HG02623 (cell line): ENCODE measurements at regions not wholly inside any gene's neighbourhood (a gene's known extent, or its start where the extent isn't known, plus 50 kb on each side); places are given as distances from the start of the nearest gene placed in this dataset.

Experiments used
- ATAC-seq: cut with Tn5 transposase; IDR thresholded peaks from one replicate; pipeline ENCODE4 v1.9.1; 2021; ENCODE audit warnings: moderate library complexity; ENCODE audit not compliant: unreplicated experiment

DNA sequence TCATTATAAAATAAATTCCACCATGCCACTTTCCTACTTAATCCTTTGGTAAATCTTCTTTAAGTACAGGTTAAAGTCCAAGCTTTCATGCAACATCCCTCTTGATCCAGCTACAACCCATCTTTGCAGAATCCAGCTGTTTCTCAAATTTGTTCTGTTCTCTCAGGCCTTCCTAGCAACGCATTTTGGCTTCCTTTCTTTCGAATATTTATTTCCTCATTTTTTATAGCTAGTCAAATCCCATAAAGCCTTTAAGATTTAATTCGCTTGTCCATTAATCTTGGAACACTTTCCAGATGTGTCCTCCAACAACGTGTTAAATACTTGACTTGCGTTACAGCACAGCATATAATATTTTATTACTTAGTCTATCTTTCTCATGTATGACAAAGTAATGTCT is 600.1 kb upstream of the CHORDC1 start:
- no peak for ATAC-seq

DNA sequence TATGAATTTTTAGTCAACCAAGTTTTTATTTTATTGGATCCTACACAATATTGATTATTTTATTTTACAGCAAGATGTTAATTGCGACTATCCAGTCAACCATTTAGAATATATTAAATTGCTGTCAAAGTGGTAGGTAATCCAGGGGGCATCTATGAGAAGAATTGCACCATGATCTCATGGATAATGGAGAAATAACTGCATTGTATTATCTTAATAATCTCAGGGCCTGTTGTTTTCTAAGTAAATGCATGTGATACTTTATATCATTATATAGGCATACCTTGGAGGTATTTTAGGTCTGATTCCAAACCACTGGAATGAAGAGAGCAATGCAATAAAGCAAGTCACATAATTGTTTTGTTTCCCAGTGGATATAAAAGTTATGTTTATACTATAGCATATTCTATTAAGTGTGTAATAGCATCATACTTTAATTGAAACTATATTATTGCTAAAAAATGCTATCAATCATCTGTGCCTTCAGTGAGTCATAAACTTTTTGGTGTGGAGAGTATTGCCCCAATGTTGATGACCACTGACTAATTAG is 595.4 kb upstream of the CHORDC1 start:
- ATAC-seq, result no peak

DNA sequence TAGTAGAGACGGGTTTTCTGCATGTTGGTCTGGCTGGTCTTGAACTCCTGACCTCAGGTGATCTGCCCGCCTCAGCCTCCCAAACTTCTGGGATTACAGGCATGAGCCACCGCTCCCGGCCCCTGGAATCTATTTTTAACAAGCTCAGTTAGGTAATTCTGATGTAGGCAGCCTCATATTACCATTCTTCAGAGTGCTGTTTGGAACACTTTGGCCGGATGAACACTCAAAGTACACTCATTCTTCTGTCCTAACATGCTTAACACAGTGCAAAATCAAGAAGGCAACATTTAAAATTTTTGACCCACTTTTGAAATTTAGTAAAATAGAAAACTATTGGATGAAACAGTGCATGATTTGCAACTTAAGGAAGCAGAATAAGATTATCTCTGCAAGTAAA is 586.7 kb upstream of the CHORDC1 start:
- no peak for ATAC-seq

DNA sequence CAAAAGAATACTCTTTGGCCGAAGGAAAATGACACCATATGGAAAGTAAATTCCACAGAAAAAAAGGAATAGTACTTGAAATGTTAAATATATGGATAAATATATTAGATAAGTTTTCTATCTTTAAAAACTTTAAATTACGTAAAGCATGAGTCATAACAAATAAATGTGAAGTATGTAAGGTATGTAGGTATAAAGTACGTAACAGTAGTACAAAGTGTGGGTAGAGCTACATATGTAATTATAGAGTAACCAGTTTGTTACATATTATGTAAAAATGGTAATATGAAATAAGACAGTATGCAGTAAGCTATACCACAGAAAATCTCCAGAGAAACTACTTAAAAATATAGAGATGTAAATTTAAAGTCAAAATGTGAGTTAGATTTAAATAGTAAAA is 582.3 kb upstream of the CHORDC1 start:
- ATAC-seq, result no peak

DNA sequence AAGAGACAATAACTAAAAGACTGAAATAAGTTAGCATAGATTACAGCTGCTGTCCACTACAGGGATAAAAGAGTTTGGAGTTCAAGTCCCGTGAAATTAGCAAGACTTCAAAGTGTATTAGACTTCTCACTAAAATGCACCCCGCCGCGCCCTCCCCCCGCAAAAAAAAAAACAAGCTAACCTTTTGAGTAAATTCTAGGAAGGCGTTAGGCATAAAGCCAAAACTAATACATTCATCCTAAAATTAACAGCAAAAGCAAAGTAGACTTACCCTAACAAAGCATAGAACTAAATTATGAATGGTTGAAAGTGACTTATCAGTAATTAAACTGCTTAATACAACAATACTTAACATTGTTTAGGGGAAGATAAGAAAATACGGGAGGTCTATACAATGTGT is 581.0 kb upstream of the CHORDC1 start:
- no peak for ATAC-seq

DNA sequence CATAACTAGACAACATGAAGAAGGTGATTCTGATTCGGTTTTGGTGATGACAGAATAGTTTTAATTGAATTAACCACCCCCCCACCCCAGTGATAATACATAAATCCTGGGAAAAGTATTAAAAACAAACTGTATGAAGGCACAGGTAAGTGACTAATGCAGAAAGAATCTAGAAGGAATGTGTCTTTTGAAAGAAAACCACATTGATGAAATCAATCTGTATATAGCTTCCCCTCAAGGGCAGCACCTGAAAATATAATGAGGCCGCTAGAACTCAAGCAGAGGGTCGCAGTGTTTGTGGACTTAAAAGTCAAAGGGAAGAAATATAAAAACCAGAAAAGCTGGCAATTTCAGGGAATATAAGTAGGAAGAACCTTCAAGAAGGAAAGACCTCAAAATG is 580.5 kb upstream of the CHORDC1 start:
- no peak for ATAC-seq

DNA sequence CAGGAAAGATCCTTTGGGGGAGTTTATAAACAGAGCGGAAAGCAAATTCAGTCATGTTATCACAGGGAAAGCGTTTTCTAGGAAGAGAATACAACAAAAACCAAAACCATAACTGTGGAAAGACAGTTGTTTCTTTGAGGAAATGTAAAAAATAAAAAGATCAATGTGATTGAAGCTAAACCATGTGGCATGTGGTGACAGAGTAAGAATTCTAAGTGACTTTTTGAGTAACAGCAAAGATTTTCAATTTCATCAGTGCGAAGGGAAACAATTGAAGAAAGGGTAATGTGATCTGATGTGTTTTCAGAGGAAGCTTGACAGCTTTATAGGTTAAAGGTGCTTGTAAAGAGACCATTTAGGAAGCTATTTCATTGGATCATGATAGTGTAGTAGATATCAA is 575.9 kb upstream of the CHORDC1 start:
- ATAC-seq, result no peak

DNA sequence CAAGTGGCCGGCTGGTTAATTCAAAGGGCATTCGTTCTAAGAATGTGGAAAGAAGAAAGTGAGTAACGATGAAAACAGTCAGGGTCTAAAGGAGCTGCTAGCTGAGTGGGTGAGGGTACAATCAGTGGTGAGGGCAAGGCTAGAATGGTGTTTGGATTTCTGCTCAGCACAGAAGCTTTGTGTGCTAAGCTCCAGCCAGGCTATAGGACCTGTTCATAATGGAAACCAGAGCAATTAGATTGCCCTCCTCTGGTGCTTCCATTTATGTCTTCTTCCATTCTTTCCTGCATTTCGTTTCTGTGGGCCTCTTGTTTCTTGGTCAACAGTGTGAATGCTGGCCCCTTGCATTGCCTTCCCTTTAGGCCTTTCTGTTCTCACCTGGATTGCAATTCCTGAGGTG is 572.9 kb upstream of the CHORDC1 start:
- no peak for ATAC-seq

DNA sequence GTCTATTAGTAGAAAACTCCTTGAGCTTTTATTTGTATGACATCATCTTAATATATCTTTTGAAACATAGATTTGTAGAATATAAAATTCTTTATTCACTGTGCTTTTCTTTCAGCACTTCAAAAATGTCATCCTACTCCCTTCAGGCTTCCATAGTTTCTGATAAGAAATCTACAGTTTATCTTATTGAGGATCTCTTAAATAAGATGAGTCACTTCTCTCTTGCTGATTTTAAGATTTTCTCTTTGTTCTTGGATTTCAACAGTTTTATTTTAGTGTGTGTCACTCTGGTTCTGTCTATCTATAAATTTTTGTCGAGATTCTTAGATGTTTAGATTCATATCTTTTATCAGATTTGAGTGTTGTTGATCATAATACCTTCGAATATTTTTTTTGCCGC is 566.1 kb upstream of the CHORDC1 start:
- no peak for ATAC-seq

DNA sequence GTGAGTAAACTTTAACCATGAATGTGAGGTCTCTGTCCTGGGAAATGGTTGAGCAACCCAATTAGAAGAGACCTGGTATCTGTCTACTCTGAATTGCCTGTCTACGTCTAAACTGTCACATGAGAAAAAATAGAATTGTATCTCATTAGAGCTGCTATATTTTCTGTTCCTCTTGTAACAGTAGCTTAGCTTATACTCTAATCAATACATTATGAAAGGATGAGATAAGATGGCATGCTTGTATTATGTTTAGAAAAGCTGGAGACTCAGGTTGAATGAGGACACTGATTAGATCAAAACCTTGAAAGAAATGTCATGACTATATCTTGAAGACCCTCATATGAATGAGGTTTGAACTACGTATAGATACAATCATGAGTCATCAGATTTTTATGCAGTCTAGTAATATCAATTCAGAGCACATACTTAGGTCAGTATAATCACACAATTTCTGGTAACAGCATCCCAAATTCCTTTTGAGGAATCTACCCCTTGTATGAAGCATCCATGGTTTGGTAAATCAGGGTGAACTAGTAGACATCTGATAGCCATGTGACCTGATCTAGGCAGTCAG is 561.5 kb upstream of the CHORDC1 start:
- ATAC-seq, result no peak

DNA sequence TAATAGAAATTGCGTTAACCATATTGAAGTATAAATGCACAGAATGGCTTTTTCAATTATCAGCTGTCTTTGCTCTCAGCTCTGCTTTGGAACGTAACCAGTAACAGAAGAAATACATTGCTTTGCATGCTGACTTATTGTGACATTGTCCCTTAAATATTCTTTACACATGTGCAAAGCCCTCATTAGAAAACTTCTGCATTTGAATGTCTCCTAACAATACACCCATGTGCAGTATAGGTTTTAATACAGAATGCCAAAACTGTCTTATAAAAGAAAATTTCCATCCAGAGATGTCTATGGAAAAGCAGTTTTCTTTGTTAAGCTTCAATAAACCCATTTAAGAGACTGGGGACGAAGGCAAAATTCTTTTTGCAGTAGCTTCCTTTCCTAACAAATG is 560.3 kb upstream of the CHORDC1 start:
- no peak for ATAC-seq

DNA sequence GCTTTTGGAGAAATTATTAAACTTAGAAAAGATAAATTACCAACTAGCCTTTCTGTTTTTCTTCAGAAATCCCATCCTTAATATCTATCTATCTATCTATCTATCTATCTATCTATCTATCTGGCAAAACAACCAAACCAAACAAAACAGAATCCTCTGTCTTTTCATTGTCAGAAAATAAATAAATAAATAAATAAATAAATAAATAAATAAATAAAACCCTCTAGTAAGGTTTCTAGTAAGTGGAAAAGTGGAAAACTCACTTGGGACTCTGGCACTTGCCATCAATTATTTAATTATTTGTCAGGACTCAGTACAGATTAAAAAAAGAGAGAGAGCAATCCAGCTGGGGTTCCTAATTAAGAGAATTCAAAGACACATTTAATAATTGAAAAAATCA is 556.2 kb upstream of the CHORDC1 start:
- ATAC-seq, result no peak

DNA sequence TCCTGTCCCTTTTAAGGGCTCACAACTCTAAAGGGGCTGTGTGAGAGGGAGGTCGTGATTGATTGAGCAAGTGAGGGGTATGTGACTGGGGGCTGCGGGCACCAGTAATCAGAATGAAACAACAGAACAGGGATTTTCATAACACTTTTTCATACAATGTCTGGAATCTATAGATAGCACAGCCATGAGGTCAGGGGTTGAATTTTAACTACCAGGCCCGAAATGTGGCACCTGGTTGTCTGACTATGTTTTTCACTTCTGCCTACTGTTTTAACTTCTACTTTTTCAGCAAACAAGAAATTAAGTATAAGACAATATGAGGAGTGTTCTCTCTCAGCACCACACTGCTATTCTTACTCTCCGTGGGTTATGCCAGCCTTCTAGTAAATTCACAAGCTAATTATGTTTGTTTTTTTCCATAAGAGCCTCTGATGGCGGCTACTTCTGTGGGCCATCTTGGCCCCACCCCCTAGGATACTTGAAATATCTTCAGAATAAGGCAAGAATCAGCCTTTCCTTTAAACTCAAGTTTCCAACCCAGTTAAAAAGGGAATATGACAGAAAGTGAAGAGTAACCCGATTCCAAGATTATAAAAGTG is 552.8 kb upstream of the CHORDC1 start:
- peak; percentile 64 for ATAC-seq

DNA sequence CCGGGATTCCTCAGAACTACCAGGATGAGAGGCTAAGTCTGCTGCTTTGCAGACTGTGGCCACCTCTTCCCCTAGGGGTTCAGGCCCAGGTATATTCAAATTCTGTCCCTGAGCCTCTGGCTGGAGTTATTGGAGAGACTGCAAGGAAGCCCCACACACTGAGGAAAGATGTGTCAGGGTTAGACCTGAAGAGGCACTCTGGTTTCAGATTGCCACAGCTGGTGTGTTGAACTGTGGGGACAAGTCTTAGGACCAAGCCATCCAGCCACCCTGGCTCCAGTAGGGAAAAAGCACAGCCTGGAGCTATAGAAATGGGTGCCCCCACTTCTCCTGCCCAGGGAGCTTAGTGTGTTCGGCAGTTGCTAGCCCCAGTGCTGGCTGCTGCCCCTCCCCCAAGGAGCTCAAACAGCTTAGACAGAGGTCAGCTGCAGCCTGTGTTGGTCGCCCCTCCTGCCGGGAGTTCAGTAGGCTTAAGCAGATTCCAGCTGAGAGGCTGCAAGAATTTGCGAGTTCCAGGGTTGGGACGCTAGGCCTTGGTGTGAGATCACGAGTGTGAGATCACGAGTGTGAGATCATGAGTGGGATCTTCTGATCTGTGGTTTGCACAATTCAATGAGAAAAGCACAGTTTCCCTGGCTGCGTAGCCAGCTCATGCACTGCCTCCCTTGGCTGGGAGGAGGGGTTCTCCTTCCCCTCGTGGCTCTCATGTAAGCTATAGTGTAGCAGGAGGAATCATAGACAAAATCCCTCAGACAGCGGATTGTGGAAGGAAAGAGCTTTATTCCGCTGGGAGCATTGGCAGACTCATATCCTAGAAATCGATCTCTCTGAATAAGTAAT is 552.1 kb upstream of the CHORDC1 start:
- no peak for ATAC-seq

DNA sequence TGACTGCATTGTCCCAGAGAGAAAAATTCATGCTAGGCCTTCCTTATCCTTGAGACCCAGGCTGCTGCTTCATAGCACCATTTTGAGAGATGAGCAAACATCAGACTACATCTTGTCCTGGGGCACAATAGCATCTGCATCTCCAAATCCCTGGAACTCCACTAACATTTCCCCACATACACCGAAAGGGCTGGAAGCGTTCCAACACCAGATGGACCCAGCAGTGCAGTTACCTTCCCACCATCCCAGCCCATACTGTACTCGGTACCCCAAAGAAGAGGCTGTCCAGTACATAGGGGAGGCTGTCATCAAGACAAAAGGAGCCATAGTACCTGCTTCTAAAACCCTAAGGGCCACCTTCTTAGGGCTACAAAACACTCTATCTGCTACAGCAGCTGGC is 547.2 kb upstream of the CHORDC1 start:
- ATAC-seq, result no peak

DNA sequence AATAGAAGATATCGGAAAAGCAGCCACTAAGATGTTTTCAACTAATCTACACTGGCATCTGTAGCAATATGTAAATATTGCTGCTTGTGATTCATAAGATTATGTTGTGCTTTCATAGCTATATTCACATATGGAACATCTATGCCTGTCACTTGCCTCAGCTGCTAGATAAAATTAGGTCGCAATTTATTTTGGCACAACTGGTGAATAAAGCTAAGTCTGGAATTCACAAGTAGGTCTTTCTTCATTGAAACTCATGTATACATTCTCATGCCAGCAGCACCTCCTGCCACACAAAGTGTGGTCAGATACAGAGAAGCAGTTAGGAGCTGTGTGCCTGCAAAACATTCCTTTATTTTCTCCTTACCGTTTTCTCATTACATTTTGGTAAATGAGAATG is 543.3 kb upstream of the CHORDC1 start:
- no peak for ATAC-seq

DNA sequence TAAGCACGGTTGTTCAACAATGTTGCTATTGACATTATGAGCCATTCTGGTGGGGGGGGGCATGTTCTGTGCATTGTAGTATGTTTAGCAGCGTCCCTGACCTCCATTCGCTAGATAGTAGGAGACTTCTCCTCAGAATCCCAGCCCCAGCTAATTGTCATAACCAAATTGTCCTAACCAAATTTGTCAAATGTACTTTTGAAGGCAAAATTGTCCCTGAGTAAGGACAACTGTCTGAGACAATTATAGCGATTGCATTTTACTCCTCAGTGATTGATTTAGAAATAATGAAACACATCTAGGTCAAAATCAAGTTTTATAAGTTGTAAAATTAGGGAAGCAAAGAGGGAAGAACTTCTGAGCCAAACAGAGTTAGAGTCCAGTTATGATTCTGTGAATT is 541.8 kb upstream of the CHORDC1 start:
- no peak for ATAC-seq

DNA sequence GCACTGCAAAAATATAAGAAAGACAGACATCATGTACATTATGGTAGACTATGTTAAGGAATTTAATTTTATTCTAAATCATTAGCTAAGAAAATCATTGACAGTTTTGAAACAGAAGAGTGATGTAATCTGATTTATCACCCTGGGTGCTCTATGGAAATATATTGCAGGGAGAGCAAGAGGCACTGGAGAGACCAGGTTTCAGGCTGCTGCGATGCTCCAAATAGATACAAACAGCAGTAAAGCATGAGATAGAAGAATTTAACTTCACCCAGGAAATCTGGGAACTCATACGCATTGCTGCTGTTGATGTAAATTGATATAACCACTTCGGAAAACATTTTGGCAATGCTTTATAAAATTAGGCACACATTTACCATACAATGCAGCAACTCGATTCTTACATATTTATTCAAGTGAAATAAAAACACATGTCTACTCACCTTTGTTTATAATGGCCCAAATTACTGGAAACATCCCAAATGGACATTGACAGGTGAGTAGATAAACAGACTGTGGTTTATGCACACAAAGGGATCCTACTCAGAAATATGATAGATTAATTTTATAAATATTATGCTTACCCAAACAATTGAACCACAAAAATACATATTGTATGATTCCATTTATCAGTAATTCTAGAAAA is 535.1 kb upstream of the CHORDC1 start:
- ATAC-seq, result no peak

DNA sequence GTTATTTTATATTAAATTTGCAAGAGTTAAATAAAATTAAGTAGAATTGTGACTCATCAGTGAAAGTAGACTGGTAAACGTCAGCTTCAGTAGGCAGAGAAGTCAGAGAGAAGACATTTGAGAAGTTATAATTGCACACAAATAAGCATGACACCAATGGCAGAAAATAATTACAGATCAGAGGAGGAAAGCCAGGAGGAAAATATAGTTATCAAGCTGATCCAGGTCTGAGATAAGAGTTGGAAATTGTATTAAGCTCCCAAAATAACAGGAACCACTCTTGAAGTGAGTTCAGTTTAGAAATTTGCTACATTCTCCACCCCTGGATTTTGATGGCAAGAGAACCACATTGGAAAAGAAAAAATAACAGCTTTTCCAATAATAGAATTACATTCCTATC is 533.8 kb upstream of the CHORDC1 start:
- ATAC-seq, result no peak

DNA sequence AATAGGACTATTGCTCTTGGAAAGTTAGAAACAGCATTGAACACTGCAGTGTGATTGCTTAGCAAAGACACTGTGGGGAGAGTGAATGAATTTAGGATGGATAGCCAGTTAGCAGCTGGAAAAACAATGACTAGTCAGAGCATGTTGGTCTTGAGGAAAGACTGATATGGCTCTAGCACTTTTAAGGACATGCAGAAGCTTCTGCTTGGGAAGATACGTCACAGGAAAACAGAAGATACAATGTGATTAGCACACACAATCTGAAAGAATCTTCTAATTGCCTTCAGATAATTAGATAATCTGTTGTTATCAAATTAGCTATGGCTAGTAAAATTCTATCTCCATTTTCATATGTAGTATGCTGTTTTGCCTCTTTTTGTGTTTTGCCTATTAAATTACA is 530.7 kb upstream of the CHORDC1 start:
- ATAC-seq, result no peak

DNA sequence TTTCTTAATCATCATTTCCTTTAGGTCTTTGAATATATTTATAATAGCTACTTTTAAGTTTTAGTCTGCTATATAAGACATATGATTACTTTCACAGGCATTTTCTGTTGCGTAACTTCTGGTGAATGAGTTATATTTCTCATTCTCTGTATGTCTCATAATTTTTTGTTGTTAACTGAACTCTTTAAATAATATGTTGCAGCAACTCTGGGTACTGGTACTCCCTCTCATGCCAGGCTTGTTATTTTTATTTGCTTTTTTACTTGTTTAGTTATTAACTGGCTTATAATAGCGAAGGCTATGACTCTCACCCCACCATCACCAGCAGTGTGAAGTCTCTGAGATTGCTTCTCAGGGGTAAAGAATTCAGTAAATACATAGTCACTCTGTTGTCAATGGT is 524.2 kb upstream of the CHORDC1 start:
- ATAC-seq, result no peak

DNA sequence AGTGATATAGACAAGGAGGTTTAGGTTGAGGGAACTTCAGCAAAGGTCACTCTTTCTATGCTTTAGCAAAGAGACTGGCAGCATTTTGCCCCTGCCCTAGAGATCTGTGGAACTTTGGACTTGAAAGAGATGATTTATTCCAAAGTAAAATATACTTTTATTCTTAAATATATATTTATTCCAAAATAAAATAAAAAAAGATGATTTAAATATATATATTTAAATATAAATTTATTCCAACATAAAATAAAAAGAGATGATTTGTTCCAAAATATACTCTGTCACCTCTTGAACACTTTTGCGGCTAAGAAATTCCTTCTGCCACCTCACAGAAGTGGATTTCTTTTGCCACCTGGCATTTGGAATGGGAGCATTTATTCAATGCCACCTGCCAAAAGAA is 521.3 kb upstream of the CHORDC1 start:
- no peak for ATAC-seq
